HG03045 (cell line): ENCODE measurements at regions not wholly inside any gene's neighbourhood (a gene's known extent, or its start where the extent isn't known, plus 50 kb on each side); places are given as distances from the start of the nearest gene placed in this dataset.
"Not testable (repeated sequence)": the region's sequence is repeated elsewhere in the genome, so short reads cannot be mapped to it uniquely, and the experiment has no call there.

ENCODE experiments used
- ATAC-seq: cut with Tn5 transposase; IDR thresholded peaks from one replicate; pipeline ENCODE4 v1.9.1; 2021; ENCODE audit warnings: mild to moderate bottlenecking, moderate library complexity; ENCODE audit not compliant: unreplicated experiment

DNA sequence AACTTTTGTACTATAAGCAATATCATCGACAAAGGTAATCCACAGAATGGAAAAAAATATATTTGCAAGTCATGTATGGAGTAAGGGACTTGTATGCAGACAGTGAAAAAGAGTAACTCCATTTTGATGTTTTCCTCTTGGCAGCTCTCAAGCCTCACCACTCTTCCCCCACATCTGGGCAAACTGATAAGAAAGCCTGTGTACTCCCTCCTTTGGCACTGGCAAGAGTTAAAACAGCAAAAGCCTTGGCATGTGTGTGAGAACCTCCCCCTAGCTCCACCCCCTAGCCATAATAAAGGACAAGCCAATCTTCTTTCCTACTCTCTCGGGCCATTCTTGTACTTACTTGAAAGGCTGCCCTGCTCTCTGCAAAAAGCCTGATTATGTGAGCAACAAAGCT is 335.2 kb downstream of the LRATD1 start:
- no peak for ATAC-seq

DNA sequence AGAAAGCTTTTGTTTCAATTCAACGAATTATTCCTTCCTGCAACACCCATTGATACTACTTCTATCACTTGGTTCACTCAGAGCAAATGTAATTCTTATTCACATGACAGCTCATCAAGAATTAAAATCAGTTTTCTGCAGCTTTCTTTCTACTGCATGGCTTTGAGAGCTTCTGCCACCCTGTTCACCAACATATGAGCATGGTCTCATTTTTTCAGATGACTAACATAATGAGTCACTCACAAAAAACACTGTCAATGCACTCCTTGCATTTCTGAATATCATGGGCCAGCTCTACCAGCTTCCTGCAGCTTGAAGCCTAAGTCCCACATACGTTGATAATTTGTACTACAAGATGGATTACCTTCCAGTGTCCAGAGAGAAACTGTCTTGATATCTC is 342.9 kb downstream of the LRATD1 start:
- ATAC-seq: no peak

DNA sequence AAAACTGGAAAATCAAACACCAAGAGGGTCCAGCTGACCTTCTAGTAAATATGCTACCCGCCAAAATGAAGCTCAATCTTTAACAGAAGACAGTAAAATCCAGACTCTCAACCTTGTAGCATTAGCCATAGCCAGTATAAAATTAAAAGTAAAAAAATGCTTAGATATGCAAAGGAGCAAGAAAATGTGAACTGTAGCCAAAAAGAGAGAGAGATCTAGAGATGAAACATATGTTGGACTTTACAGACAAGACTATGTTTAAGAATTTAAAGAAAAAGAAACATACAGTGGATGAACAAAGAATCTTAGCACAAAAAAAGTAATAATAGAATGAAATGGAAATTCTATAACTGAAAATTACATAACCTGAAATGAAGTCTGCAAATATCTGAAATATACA is 344.5 kb downstream of the LRATD1 start:
- ATAC-seq: no peak

DNA sequence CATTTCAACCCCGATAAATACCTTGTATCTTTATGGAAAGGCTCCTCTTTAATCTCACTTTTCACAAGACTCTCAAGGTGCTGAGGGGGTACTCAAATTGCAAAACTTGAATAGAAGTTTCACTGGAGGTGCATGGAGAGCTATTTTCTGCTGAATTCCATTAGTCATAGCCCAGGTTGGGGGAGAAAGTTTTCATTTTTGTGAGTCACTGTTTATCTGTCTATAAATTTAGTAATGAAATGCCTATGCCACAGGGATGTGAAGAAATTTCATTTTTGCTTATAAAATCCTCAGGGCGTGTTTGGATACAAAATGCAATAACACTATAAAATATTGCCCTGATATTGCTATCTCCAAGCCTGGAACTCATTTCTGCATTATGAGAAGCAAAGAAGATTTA is 346.3 kb downstream of the LRATD1 start:
- no peak for ATAC-seq

DNA sequence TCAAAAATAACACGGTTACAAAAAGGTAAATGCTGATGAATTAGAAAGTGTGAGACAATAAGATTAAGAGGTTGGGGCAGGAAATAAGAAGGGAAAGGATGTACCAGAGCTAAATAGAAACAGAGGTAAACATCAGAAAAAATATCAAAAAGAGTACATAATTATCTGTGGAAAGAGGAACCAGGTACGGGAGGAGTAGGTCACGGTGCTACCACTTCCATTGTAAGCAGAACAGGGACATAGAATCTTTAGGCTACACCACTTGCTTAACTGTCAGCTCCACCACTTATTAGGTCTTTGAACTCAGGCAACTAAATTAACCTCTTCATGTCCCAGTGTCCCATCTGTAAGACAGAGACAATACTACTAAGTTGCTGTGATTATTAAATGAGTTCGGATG is 350.3 kb downstream of the LRATD1 start:
- no peak for ATAC-seq

DNA sequence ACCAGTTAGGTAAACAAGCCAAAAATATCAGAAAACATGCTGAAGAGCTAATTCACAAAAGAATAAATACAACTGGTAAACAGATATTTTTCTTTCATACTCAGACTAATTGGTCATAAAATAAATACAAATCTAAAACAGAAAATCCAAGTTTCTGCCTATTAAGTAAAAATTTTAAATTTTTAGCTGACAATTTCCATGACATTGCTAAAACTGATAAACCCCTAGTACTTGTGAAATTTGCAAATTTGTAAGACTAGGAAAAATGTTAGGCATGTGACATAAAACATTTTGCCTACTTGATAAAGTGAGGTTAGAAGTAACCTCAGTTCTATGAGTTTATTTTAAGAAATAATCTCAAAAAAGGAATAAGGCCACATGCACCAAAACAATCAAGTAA is 356.1 kb downstream of the LRATD1 start:
- ATAC-seq: no peak

DNA sequence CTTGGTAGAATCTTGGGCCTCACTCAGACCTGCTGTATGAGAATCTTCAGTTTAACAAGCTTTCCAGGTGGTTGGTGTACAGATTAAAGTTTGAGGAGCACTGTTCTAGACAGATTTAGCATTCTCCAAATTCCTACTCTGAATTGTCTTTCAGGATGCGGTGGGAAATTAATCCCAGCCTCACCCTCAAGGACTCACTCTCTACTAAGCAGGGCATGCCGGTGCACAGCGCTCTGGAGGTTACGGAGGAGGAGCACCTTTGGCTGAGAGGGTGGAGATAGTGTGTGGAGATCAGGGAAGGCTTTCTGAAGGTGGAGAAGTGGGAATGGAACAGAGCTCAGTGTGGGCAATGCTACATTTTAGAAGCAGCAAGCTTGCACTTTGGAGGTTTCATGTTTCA is 359.2 kb downstream of the LRATD1 start:
- ATAC-seq: no peak

DNA sequence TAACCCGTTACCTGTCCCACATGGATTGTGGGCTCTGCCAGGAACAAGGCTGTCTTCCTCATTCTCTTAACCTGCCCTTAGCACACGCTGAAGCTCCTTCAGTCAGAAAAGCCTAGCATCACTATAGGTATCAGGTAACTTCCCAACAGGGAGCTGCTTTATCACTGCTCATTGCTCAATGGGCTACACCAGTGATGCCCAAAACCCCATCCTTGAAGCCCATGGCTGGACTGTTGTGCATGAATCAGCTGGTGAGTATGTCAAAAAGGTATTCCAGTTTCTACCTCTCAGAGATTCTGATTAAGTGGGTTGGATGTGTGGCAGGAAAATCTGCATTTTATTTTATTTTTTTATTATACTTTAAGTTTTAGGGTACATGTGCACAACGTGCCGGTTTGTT is 362.2 kb downstream of the LRATD1 start:
- ATAC-seq: no peak

DNA sequence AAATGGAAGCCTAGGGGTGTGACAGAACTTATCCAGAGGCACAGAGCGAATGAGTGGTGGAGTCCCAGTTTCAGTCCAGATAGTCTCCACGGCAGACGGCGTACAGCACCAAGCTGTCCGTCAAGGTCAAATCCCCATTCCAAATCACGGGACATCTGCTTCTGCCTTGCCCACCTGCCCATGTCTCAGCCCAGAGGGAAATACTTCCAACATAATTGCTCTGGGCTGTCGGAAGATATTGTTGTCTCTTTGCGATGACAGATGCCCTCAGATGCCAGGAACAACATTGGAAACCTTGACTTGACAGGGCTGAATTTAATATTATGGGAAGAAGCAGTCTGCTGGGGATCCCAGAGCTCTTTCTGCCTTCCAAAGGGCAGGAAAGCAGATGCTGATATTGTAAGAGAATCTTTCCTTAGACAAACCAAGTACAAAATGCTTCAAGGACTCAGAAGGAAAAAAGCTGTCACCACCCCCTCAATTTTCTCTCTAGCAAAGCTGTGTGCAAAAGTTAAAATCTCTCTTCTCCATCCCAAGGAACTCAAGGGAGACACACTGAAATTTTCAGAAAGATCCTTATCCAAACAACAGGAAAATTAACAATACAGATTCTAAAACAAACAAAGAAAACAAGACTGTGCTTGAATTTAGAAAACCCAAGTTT is 364.0 kb downstream of the LRATD1 start:
- no peak for ATAC-seq

DNA sequence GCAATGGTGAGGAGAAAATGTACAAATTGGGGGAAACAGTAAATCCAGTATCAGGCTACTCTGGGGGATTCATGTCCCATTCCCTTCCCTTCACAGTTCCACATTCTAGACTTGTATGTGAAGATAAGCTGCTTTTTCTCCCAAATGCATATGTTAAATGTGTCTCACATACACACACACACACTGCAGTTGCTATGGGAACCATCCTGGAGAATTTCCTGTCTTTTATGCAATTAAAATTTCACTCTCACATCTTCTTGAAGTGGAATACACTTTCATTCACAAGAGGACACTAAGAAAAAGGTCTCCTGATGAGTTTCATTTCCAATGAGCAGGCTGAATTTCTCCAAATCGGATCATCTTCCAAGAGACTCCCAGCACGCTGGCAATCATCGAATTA is 366.0 kb downstream of the LRATD1 start:
- ATAC-seq: no peak

DNA sequence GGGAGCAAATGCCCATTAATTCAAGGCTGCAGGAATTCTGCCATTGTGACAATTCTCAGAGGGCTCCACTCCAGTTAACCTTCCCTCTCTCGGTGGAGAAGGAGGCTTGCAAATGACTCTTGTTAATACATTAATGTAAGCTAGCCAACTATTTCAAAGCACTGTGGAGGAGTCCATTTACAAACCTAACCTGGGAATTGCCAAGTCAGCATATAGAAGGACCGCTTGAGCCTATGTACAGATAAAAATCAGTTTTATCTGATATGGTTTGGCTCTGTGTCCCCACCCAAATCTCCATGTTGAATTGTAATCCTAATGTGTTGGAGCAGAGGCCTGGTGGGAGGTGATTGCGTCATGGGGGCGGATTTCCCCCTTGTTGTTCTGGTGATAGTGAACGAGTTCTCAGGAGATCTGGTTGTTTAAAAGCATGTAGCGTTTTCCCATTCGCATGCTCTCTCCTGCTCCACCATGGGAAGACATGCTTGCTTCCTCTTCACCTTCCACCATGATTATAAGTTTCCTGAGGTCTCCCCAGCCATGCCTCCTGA is 366.7 kb downstream of the LRATD1 start:
- no peak for ATAC-seq

DNA sequence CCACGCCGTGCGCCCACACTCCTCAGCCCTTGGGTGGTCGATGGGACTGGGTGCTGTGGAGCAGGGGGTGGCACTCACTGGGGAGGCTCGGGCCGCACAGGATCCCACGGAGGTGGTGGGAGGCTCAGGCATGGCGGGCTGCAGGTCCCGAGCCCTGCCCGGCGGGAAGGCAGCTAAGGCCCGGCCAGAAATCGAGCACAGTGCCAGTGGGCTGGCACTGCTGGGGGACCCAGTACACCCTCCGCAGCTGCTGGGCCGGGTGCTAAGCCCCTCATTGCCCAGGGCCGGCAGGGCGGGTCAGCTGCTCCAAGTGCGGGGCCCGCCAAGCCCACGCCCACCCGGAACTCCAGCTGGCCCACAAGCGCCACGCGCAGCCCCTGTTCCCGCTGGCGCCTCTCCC is 370.0 kb downstream of the LRATD1 start:
- ATAC-seq: not testable (repeated sequence)

DNA sequence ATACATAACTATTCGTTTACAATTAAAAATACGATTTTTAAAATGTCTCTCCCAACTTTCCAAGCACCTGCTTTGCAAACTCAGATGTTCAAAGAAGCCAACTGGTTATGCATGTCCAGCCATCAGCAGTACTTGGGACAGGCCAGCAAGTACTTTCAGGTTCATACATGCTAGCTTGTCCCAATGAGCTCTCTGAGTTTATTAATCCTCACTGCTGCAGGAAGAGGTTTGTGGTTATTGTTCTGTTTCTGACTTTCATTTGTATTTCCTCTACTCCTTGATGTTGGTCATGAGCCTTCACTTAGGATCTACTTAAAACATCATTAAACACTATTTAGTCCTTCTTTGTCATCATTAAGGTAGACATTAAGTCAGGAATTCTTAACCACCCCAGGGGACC is 374.1 kb downstream of the LRATD1 start:
- ATAC-seq: no peak

DNA sequence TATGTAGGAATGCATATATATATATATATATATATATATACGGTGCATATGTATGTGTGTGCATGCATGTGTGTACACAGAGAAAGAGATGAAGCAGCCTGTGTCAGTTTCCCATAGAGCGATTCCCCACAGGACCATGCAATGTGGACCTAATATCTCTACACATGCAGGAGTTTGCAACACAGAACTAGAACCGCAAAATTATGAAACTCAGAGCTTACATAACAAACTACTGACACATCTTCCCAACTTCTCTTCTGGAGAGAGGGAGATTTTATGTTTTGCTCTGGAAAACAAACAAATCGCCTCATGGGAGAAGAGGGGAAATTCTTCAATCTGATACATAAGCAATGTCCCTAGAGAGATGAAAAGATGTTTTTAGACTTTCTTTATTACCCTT is 377.2 kb downstream of the LRATD1 start:
- no peak for ATAC-seq

DNA sequence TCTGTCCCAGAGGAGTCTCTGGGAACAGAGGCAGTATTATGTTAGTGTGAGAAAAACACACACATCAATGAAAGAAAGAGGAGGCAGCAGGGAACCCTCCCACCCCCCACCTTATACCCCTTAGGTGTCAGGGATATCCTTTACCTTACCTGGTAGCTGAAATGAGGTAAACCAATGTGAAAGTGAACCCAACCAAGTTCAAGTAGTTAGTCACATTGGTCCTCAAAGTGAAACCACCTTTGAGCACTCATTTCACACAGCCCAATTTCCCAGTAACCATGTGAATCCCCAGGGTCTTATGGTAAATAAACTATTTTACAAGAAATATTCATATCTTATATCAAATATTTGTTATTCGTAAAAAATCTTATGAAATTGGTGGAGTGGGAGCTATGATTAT is 377.8 kb downstream of the LRATD1 start:
- peak; percentile 50 for ATAC-seq

DNA sequence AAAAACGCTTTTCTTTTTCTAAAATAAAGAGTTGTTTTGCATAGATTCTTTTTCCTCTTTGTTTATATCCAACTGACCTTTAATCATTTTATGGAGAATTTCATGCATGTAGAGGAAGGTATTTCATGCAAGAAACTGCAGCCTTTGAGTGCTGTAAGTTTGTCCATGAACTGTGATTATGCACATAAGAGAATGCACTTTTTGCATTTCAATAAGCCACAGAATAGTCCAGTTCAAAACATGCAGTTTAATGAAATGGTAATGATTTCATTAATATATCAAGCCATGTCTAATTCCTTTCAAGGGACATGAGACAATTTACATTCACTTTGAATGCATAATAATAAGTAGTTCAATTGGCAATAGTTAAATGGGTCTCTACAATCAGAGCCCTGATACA is 386.3 kb downstream of the LRATD1 start:
- no peak for ATAC-seq

DNA sequence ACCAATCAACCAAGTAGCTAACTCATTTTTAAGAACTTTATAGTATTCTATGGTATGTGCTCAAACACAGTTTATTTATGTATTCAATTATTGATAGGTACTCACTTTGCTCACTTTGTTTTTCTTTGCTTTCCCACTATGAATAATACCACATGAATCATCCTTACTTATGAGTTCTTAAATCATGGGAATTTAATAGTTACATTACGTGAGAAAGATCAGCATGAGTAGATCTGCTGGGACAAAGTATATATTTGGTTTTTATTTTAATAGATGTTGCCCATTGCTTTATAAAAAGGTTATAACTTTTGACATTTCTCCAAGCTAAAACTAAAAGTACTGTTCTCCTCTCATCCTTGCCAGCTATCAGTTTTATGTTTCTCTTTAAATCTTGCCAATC is 390.7 kb downstream of the LRATD1 start:
- no peak for ATAC-seq

DNA sequence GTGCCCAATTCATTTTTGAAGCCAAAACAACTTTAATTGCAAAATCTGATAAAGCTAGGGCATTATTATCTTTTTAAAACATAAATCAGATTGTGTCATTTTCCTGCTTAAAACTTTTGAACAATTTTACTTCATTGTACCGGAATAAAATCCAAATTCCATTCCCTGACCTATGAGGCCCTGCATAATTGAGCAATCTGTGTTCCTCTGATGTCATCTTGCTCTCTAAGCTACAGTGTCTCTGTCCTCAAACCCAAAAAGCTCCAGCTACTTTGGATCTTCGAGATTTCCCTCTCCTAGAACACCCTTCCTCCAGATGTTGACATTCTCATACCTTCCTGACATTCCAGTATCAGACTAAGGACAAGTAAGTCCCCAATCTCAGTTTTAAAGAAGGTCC is 395.9 kb downstream of the LRATD1 start:
- ATAC-seq: no peak

DNA sequence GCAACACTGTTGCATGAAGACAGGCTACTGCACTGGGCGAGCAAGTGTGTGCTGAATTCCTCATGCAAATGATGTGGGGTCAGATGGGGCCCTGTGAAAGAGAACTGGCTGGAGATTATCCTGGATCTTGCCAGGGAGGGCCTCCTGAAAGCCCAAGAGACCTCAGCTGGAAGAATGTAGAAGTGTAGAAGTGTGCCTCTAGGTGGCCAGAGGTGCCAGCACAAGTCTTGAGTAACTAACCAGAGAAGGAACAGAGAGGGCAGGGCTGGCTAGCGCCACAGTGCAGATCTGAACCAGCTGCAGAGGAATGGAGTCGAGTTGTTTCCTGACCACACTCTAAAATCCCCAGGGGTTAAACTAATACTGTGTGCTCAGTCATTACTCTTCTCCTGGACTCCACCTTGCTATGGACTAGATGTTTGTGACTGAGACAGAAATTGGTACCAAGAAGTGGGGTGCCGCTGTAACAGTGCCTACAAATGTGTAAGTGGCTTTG is 399.3 kb downstream of the LRATD1 start:
- peak; percentile 97 for ATAC-seq

DNA sequence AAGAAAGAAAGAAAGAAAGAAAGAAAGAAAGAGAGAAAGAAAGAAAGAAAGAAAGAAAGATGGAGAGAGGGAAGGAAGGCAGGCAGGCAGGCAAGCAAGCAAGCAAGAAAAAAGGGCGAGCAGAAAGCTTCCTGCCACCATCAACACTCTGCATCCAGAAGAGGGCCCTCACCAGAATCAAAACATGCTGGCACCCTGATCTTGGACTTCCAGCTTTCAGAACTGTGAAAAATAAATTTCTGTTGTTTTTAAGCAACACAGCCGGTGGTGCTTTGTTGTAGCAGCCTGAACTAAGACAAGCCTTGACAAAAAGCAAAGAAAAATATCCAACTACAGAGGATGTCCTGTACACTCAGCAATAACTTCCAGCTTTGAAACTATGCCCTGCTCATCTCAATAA is 401.7 kb downstream of the LRATD1 start:
- ATAC-seq: no peak

DNA sequence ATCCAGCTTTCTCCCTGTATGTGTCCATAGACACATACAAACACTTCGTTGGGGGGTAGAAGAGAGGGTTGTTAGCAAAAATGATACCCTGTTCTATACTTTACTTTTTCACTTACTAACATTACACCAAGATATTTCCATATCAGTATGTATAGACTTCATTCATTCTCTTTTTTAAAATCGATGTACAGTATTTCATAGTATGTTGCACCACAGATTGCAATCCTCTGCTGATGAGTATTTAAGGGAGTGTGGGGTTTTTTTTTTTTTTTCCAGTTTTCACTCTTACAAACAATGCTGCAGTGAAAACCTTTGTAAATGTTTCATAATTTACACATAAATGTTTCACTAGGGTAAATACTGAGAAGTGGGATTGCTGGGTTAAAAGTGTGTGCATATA is 402.3 kb downstream of the LRATD1 start:
- ATAC-seq: no peak

DNA sequence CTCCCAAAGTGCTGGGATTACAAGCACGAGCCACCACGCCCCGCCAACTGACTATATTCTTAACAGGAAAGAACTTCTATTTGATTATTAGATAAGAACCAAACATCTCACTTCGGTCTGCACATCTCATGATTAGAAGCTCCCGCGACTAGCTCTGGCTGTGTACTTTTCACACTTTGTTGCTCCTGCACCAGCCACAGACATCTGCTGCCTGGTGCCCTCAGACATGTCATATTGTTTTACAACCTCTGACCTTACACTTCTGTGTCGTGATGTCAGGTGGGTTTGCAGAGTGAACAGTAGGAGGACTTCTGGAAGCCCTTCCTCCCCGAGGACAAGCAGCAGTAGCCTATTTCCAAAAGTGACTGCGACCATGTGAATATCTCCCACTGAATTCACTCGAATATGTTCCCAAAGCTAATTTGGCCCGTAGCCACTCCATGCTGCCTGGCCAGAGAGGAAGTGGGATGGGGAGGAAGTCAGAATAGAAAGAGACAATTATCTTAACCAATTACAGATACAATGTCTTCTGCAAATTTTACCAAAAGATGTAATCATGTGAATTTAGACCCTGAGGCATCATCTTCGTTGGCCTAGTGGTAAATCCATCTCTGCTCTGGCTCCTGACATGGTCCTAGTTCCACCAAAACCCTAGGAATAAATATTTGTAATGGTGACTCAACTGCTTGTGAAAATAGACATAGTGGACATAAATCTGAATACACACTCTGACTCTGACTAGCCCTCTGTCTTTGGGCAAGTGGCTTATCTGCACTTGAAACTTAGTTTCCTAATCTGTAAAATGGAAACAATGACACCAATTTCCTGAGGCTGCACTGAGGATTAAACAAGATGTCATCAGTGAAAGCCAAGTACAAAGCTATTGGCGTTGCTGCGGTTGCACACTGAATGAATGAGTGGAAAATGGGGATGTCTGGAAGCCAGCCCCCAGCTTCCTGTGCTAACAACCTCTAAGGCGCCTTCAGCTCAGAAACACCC is 406.1 kb downstream of the LRATD1 start:
- no peak for ATAC-seq
